ENCODE measurements at regions not wholly inside any gene's neighbourhood (a gene's known extent, or its start where the extent isn't known, plus 50 kb on each side); places are given as distances from the start of the nearest gene placed in this dataset.

DNA sequence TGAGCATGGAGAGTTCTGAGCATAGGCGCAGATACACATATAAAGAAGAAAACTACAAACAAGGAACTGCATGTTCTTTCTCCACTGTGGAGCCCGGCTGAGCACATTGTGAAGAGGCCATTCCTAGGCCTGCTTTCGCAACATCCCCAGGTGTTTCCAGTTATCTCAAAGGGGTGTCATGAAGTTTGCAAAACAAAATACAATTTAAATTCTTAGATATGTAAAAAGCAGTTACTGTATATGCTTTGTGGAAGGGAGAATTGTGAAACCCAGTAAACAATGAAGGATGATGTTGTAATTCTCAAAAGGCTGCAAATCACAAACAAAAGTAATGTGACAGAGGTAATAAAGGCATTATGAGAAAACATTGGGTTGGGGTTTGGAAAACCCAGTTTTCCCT is 98.6 kb upstream of the ZNF644 start:
- H3K36me3 ChIP-seq (replicated peaks in 1 of 2; ENCODE audit: control insufficient read depth in 2 of 2, insufficient read depth in 2 of 2, low read length in 2 of 2): no peaks in the 10 kb centered on the region
- no CpG with 5 or more reads among the region's 3 CpGs for WGBS, 2 donors (ENCODE audit: extremely low coverage in 2 of 2, insufficient read length in 2 of 2, insufficient replicate concordance in 1 of 2)

DNA sequence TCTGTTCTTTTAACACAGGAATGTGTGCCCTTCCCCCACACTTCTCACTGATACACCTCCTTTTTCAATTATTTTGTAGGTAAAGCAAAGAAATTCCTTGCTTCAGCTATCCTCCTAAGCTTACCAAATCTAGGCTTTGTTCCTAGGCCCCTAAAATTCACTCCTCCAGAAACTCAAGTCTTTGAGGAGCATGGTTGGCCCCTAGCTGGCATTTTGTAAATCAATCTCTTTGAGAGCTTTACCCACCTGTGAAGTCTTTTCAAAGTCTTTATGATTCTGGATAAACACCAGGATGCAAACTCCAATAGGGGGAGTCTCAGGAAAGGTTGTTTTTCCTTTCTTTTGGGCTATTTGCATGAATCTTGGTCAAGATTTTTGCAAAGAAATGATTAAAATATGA is 82.9 kb upstream of the ZNF644 start:
- Histone ChIP-seq H3K9me3 (replicated peaks in 1 of 2; ENCODE audit: control insufficient read depth in 2 of 2, insufficient read depth in 1 of 2, low read depth in 1 of 2, low read length in 2 of 2) (no peaks in the 10 kb centered on the region), H3K18ac (ENCODE audit: low read length) (no peak overlapping the region), H2BK12ac (ENCODE audit: low read length) (no peak overlapping the region), H2AFZ (ENCODE audit: low read length) (no peak overlapping the region), H2BK15ac (ENCODE audit: low read length) (no peak overlapping the region), H2BK120ac (ENCODE audit: low read depth, low read length) (no peak overlapping the region), H4K8ac (ENCODE audit: low read depth, low read length) (no peak overlapping the region), H3K9ac (ENCODE audit: low read depth, low read length, poor library complexity) (no peak overlapping the region), H3K79me1 (ENCODE audit: low read depth, low read length) (peaks cover 2% of the 10 kb centered on the region), H3K14ac (ENCODE audit: low read length) (no peak overlapping the region), H2BK5ac (ENCODE audit: low read length) (no peak overlapping the region), H3K23ac (ENCODE audit: low read depth, low read length, poor library complexity) (no peak overlapping the region), H3K4me1 (ENCODE audit: control insufficient read depth in 2 of 2, insufficient read depth in 1 of 2, low read depth in 1 of 2, low read length in 2 of 2) (no peaks in the 10 kb centered on the region), H3K4me2 (ENCODE audit: insufficient read depth, low read length, poor library complexity, severe bottlenecking) (no peak overlapping the region), H3K4me3 (ENCODE audit: low read length in 2 of 2) (no peak overlapping the region), H4K91ac (ENCODE audit: low read depth, low read length, poor library complexity) (no peak overlapping the region), H3K27me3 (ENCODE audit: control insufficient read depth in 3 of 3, insufficient read depth in 3 of 3, low read depth in 1 of 3, low read length in 3 of 3) (no peaks in the 10 kb centered on the region), H3K4ac (ENCODE audit: low read length) (no peak overlapping the region), H3K36me3 (replicated peaks in 1 of 2; ENCODE audit: control insufficient read depth in 2 of 2, insufficient read depth in 2 of 2, low read length in 2 of 2) (no peaks in the 10 kb centered on the region), H3K27ac (replicated peaks; ENCODE audit: low read length) (no peak overlapping the region), H2AK5ac (ENCODE audit: low read depth, low read length) (no peak overlapping the region)
- no peak for DNase-seq (ENCODE audit: low spot score)

More for the DNA sequence above, 98.6 kb upstream of the ZNF644 start:
- H3K23ac ChIP-seq (ENCODE audit: low read depth, low read length, poor library complexity): no peak overlapping the region
- H3K9me3 ChIP-seq (replicated peaks in 1 of 2; ENCODE audit: control insufficient read depth in 2 of 2, insufficient read depth in 1 of 2, low read depth in 1 of 2, low read length in 2 of 2): no peaks in the 10 kb centered on the region
- H3K9ac ChIP-seq (ENCODE audit: low read depth, low read length, poor library complexity): no peak overlapping the region
- no peak overlapping the region for H4K8ac ChIP-seq (ENCODE audit: low read depth, low read length)
- H2BK12ac ChIP-seq (ENCODE audit: low read length): no peak overlapping the region
- H3K4me3 ChIP-seq (ENCODE audit: low read length in 2 of 2): no peak overlapping the region
- no peak overlapping the region for H2BK5ac ChIP-seq (ENCODE audit: low read length)
- no peak overlapping the region for H3K27ac ChIP-seq (replicated peaks; ENCODE audit: low read length)
- H3K27me3 ChIP-seq (ENCODE audit: control insufficient read depth in 3 of 3, insufficient read depth in 3 of 3, low read depth in 1 of 3, low read length in 3 of 3): peaks cover 0 to 7% (median 0%) of the 10 kb centered on the region in 3 experiments
- H3K14ac ChIP-seq (ENCODE audit: low read length): no peak overlapping the region
- H3K18ac ChIP-seq (ENCODE audit: low read length): no peak overlapping the region
- H3K79me1 ChIP-seq (ENCODE audit: low read depth, low read length): no peaks in the 10 kb centered on the region
- peaks cover 0 to 5% of the 10 kb centered on the region in 2 donors for H3K4me1 ChIP-seq (ENCODE audit: control insufficient read depth in 2 of 2, insufficient read depth in 1 of 2, low read depth in 1 of 2, low read length in 2 of 2)
- H2BK15ac ChIP-seq (ENCODE audit: low read length): no peak overlapping the region
- no peak overlapping the region for H2BK120ac ChIP-seq (ENCODE audit: low read depth, low read length)
- DNase-seq (ENCODE audit: low spot score): no peak
- no peak overlapping the region for H2AFZ ChIP-seq (ENCODE audit: low read length)
- H3K4ac ChIP-seq (ENCODE audit: low read length): no peak overlapping the region
- no peak overlapping the region for H4K91ac ChIP-seq (ENCODE audit: low read depth, low read length, poor library complexity)
- no peak overlapping the region for H3K4me2 ChIP-seq (ENCODE audit: insufficient read depth, low read length, poor library complexity, severe bottlenecking)
- no peak overlapping the region for H2AK5ac ChIP-seq (ENCODE audit: low read depth, low read length)

- H3K9me3 ChIP-seq (replicated peaks in 1 of 2; ENCODE audit: control insufficient read depth in 2 of 2, insufficient read depth in 1 of 2, low read depth in 1 of 2, low read length in 2 of 2): no peaks in the 10 kb centered on the region
- H3K14ac ChIP-seq (ENCODE audit: low read length): no peak overlapping the region
- no peak overlapping the region for H2BK12ac ChIP-seq (ENCODE audit: low read length)
- no peaks in the 10 kb centered on the region for H3K4me1 ChIP-seq (ENCODE audit: control insufficient read depth in 2 of 2, insufficient read depth in 1 of 2, low read depth in 1 of 2, low read length in 2 of 2)
- H2BK15ac ChIP-seq (ENCODE audit: low read length): no peak overlapping the region
- no peak overlapping the region for H4K91ac ChIP-seq (ENCODE audit: low read depth, low read length, poor library complexity)
- H3K18ac ChIP-seq (ENCODE audit: low read length): no peak overlapping the region
- no peak for DNase-seq (ENCODE audit: low spot score)
- H3K27me3 ChIP-seq (ENCODE audit: control insufficient read depth in 3 of 3, insufficient read depth in 3 of 3, low read depth in 1 of 3, low read length in 3 of 3): no peaks in the 10 kb centered on the region
- no peak overlapping the region for H3K4ac ChIP-seq (ENCODE audit: low read length)
- no peak overlapping the region for H4K8ac ChIP-seq (ENCODE audit: low read depth, low read length)
- H2AK5ac ChIP-seq (ENCODE audit: low read depth, low read length): no peak overlapping the region
- no peak overlapping the region for H3K4me3 ChIP-seq (ENCODE audit: low read length in 2 of 2)
- H3K36me3 ChIP-seq (replicated peaks in 1 of 2; ENCODE audit: control insufficient read depth in 2 of 2, insufficient read depth in 2 of 2, low read length in 2 of 2): no peaks in the 10 kb centered on the region
- no peak overlapping the region for H3K4me2 ChIP-seq (ENCODE audit: insufficient read depth, low read length, poor library complexity, severe bottlenecking)
- H3K79me1 ChIP-seq (ENCODE audit: low read depth, low read length): peaks cover 2% of the 10 kb centered on the region
- no peak overlapping the region for H2BK120ac ChIP-seq (ENCODE audit: low read depth, low read length)
- WGBS, 2 donors (ENCODE audit: extremely low coverage in 2 of 2, insufficient read length in 2 of 2, insufficient replicate concordance in 1 of 2): 100% methylated on average over 1 of the region's 5 CpGs; no CpG with 5 or more reads in 1 of the 2 donors
- no peak overlapping the region for H3K23ac ChIP-seq (ENCODE audit: low read depth, low read length, poor library complexity)
- H3K9ac ChIP-seq (ENCODE audit: low read depth, low read length, poor library complexity): no peak overlapping the region
- no peak overlapping the region for H2AFZ ChIP-seq (ENCODE audit: low read length)
- no peak overlapping the region for H2BK5ac ChIP-seq (ENCODE audit: low read length)
- H3K27ac ChIP-seq (replicated peaks; ENCODE audit: low read length): no peak overlapping the region
These were observed 79.5 kb upstream of the ZNF644 start for GRCh38 chr1:91101328-91101727.

DNA sequence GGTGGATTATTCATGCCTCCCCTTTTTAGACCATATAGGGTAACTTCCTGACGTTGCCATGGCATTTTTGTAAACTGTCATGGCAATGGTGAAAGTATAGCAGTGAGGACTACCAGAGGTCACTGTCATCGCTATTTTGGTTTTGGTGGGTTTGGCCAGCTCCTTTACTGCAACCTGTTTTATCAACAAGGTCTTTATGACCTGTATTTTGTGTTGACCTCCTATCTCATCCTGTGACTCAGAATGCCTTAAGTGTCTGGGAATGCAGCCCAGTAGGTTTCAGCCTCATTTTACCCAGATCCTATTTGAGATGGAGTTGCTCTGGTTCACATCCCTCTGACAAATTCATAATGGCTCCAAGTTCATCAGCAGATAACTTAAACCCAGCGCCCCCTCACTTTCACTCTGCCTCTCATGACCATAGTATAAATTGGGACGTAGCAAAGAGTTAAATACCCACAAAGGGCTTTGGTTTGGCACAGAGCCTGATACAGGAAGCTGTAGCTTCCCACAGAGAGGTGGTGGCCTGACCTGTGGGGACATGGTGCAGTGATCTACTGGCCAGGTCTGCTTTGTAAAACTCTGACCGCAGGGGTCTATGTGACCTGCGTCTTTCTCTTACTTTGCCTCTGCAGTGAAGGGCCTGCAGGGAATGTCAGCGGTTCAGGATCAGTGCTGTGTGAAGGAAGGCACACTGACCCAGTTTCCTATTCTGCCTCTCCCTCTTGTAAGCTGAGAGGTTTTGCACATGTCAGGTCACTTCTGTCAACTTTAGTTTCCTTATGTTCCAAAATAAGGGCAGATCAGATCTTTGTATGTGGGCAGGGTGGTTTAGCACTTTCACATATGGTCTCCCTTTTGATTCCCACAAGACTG is 78.1 kb upstream of the ZNF644 start:
- no peak overlapping the region for H4K8ac ChIP-seq (ENCODE audit: low read depth, low read length)
- DNase-seq (ENCODE audit: low spot score): no peak
- WGBS, 2 donors (ENCODE audit: extremely low coverage in 2 of 2, insufficient read length in 2 of 2, insufficient replicate concordance in 1 of 2): no CpG with 5 or more reads among the region's 7 CpGs

More for the DNA sequence above, 78.1 kb upstream of the ZNF644 start:
- H3K4me2 ChIP-seq (ENCODE audit: insufficient read depth, low read length, poor library complexity, severe bottlenecking): no peak overlapping the region
- H3K23ac ChIP-seq (ENCODE audit: low read depth, low read length, poor library complexity): no peak overlapping the region
- peak overlapping the region; percentile 26 for H2AFZ ChIP-seq (ENCODE audit: low read length)
- no peak overlapping the region for H2BK5ac ChIP-seq (ENCODE audit: low read length)
- no peak overlapping the region for H3K9ac ChIP-seq (ENCODE audit: low read depth, low read length, poor library complexity)
- H3K4ac ChIP-seq (ENCODE audit: low read length): no peak overlapping the region
- no peak overlapping the region for H3K4me3 ChIP-seq (ENCODE audit: low read length in 2 of 2)
- H3K27ac ChIP-seq (replicated peaks; ENCODE audit: low read length): no peak overlapping the region
- H3K9me3 ChIP-seq (replicated peaks in 1 of 2; ENCODE audit: control insufficient read depth in 2 of 2, insufficient read depth in 1 of 2, low read depth in 1 of 2, low read length in 2 of 2): no peaks in the 10 kb centered on the region
- H3K79me1 ChIP-seq (ENCODE audit: low read depth, low read length): no peaks in the 10 kb centered on the region
- H3K14ac ChIP-seq (ENCODE audit: low read length): no peak overlapping the region
- no peak overlapping the region for H2BK15ac ChIP-seq (ENCODE audit: low read length)
- H3K36me3 ChIP-seq (replicated peaks in 1 of 2; ENCODE audit: control insufficient read depth in 2 of 2, insufficient read depth in 2 of 2, low read length in 2 of 2): no peaks in the 10 kb centered on the region
- H3K18ac ChIP-seq (ENCODE audit: low read length): peak overlapping the region; percentile 50
- no peak overlapping the region for H2AK5ac ChIP-seq (ENCODE audit: low read depth, low read length)
- no peaks in the 10 kb centered on the region for H3K27me3 ChIP-seq (ENCODE audit: control insufficient read depth in 3 of 3, insufficient read depth in 3 of 3, low read depth in 1 of 3, low read length in 3 of 3)
- no peaks in the 10 kb centered on the region for H3K4me1 ChIP-seq (ENCODE audit: control insufficient read depth in 2 of 2, insufficient read depth in 1 of 2, low read depth in 1 of 2, low read length in 2 of 2)
- no peak overlapping the region for H2BK120ac ChIP-seq (ENCODE audit: low read depth, low read length)
- H4K91ac ChIP-seq (ENCODE audit: low read depth, low read length, poor library complexity): no peak overlapping the region
- no peak overlapping the region for H2BK12ac ChIP-seq (ENCODE audit: low read length)
